HG03575 (cell line): ENCODE measurements at regions not wholly inside any gene's neighbourhood (a gene's known extent, or its start where the extent isn't known, plus 50 kb on each side); places are given as distances from the start of the nearest gene placed in this dataset.

Experiments
- ATAC-seq: cut with Tn5 transposase; IDR thresholded peaks from one replicate; pipeline ENCODE4 v1.9.1; 2021; ENCODE audit not compliant: unreplicated experiment, insufficient number of reproducible peaks, low FRiP score; ENCODE audit errors: extremely low read depth

DNA sequence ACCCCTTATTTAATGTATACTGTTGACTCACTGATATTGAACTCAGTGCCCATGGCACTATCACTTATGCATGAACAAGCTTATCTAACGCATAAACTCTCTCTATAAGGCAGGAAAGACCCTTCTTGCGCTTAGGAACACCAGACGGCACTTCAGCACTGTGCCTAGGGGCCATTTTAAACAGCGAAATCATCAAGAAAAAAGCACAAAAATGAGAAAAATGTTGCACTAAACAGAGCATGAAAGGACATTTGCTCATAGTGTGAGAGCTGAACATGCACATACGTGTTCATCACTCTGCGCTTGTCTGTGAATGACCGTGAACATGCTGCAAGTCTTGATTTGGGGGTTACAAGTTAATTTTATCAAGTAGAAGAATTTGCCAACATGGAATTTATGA lies 109.6 kb downstream of the WDR11 start:
- no peak for ATAC-seq

DNA sequence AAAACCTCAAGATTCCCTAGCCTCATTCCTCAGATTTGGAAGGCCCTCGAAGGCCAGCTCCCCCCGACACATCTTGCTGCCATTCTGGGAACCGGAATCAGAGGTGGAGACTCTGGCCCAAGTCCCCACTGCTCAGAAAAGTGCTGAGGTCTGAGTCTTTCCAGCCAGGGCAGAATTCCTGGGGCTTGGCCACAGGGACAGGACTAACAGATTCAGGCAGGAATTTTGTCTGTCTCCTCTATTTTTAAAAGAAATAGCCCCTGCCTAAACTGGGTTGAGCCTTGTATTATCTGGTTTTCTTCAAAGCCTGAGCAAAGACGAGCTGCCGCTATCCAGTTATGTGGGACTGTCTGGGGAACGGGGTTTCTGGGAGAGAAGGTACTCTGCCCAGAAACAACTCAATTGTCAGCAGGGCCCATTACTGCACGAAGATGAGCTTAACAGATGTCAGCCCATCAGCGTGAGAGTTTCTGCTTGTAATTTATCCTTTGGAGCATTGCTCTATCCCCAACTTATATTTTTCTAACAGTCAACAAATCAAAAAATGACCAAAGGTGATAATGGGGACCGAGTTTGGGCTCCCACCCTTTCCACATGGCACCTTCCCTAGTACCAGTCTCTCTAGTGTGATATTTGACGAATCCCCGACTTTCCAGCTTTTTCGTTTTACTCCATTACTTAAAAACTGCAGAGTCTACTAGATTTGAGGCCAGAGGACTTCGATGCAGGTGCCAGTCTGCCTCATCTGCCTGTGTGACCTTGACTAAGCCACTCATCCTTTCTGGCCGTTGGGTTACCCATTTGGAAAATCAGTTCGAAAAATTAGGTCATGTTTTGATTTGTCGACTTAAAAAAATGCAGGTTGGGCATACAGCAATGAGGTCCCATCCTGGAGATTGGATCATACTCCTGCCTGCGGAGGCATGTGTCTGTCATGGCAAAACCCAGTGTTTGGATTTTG lies 110.9 kb downstream of the WDR11 start:
- no peak for ATAC-seq

DNA sequence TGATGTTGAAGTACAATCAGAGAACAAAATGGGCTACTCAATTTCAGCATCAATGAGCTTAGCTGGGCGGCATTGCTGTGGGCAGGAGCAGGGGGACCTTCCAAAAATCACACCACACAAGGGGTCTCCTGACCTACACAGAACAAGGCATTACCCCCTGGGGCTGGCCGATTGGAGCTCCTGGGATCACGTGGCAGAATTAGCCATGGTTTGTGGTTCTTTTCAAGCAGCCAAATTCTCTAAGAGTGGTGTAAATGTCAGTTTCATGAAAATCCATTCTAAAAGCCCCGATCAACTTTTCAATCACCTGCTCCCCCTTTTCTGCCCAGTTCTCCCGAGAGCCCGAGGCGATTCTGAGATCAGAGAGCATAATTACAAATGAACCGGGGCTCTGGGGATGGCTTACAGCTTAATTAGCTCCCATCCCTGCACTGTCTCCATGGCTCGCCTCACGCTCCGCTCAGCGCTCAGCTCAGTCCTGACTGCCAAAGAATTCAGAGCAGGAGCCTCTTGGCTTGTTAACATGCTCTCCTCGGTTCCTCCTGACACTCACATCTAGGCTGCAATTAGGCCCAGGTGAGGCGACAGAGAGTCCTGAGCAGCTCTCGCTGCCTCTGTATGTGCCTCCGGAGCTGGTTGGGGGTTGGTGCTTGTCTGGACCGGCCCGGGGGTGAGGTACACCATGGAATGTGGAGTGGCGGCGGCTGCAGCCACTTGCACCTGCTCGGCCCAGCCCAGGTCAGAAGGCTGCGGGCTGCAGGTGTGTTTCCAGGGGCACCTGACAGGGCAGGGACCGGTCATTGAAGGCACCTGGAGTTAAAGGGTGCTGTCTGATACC lies 111.8 kb downstream of the WDR11 start:
- no peak for ATAC-seq

DNA sequence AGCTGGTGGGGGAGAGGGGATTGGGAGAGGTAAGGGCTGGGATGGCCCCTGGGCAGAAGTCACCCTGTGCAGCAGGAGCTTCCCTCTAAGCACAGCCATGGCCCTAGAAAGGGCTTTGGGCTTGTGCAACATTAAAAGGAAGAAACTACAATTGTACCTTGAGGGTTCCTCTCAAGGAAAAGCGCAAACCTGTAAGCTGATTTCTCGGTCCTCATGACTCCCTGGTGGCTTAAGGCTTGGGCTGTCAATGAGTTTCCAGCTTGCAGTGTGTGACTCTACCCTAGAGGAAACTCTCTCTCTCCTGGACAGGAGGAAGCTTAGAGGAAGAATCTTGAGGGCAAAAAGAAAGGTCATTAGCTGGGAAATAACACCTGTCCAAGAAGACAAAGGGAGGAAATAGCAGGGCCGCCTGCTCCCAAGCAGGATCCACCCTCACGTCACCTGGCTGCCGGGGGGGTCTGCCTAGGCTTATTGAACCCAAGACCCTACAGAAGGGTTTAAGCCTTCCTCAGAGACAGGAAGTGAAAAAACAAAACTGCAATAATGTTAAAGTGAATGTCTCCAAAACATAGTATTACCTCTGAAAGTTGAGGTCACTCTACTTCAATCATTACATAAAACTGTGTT lies 112.5 kb downstream of the WDR11 start:
- no peak for ATAC-seq

DNA sequence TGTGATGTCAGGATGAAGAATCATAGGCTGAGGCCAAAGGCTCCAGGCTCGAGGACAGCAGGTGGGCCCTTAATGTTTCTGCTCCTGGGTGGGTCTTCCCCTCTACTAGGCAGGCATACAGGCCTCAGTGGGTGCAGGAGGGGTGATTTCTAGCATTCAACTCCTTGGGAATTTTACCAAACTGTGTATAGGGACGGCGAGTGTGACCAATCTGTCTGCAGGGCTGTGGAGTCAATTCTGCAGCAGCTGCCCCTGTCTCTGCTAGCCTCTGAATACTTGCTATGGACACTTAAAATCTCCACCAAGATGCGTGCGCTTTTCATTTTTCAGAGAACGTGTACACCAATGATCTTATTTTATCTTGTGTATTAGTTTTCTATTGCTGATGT lies 115.5 kb downstream of the WDR11 start:
- ATAC-seq, result no peak

DNA sequence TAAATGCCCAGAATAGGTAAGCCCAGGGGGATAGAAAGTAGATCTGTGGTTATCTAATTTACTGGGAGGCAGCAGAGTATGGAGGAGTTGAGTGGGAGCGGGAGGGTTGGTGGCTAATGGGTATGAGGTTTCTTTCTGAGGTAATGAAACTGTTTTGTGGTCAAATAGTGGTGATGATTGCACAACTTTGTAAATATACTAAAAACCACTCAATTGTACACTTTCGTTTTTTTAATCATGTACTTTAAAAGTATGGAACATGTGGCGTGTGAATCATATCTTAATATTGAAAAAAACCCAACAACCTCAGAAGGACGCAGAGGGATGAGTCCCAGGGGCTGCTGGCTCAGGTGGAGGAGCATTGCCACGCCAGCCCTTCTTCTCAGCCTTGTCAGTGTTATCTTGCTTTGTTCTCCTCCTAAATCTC lies 118.1 kb downstream of the WDR11 start:
- peak; percentile 54 for ATAC-seq

DNA sequence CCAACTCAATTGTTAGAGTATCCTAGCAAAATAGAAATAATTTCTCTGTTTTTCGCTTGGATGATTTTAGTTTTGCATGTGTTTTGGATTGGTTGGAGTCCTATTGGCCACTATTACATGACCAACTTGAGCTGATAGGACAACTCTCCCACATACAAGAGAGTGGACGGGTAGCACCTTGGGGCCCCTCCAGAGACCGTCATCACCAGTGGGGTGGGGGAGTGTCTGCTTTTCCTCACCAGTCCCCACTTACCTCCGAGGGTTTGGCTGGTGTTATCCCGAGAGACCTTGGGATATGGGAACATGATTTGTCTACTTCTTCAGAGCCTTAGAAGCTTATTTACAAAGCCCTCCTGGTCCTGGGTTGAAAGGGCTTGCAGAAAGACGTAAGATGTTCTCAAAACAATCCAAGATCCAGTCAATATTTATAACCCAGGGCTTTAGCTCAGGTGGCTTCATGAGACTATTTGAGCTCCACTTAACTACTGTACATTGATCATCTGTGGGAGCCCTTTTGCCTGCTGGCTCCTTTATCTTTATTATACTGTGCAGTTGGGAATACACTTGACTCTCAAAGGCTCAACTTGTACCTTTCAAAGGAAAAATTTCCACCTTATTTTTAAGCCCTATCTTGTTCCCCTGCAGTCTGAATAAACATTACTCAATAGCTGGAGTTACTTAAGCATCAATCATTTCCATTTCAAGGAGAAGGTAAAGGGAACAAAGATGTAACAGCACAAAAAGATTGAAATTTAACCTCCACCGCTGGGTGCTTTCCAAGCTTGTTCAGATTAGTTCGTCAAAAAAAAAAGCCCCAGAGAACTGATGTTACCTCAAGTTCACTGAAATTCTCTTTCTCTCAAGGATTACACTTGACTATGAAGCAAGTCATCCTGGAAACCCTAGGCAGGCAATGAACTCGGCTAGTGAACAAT lies 119.7 kb downstream of the WDR11 start:
- ATAC-seq, result no peak

DNA sequence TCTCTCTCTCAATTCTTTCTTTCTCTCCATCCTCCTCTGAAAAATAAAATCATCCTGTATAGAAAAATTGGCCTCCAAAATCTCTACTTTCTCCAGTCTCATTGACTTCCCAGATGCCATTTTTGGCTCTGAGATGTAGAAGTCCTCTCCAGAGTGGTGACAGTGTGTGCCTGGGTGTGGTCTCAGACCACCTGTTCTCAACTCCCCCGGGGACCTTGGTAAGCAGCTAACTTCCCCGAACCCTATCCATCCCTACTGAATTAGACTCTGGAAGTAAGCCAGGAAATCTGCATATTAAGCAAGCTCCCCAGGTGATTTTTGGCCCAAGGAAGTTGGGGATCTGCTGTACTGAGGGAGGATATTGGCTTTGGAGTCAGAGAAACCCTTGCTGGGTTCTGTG lies 120.5 kb downstream of the WDR11 start:
- no peak for ATAC-seq

DNA sequence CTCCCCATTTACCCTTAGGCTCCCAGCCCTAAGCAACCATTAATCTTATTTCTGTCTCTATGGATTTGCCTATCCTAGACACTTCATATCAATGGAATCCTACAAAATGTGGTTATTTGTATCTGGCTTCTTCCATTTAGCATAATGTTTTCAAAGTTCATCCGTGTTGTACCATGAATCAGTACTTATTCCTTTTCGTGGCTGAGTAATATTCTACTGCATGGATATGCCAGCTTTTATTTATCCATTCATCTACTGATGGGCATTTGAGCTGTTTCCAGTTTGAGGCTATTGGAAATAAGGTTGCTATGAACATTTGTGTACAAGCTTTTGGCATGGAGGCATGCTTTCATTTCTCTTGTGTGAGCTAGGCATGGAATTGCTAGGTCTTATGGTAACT lies 121.1 kb downstream of the WDR11 start:
- ATAC-seq, result no peak

DNA sequence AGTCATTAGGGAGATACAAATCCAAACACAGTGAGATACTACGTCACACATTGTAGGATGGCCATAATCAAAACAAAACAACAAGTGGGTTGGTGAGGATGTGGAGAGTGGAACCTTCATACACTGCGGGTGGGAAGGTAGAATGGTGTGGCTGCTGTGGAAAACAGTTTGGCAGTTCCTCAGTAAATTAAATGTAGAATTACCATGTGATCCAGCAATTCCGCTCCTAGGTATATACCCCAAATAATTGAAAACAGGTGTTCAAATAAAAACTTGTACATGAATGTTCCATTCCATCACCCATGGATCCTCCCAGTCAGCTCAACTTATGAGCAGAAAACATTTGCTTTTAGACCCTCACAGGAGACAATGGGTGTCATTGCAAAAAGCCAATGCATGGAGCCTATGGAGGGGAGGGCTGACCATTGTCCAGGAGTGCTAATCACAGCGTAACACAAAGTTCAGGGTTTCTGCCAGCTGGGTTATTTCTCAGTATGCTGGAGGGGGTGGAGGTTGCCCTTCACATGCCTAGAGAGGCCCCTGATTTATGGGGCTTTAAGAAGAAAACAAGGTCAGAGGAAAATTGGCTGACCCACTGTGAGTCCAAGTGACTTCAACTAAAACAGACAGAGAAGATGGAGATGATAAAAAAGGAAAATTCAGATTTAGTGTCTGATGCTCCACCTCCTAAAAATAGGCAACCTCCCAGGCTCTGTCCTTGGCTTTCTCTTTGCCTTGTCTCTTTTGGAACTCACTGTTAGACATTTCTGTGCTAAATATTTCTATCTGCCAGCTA lies 124.1 kb downstream of the WDR11 start:
- ATAC-seq, result no peak

DNA sequence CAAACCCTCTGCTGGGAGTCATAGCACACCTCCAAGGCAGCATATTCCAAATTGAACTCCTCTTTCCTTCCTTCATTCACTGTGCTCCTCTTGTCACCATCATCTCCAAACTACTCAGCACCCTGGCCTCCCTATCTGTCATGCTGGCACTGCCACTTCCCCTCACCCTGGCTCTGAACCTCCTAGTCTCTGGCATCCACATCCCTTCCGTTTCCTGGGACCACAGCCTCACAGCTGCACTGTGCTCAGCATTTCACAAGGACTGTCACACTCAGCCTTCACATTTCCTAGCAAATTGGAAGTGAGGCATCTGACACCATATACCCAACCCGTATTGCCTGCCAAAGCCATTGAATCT lies 124.7 kb downstream of the WDR11 start:
- no peak for ATAC-seq

DNA sequence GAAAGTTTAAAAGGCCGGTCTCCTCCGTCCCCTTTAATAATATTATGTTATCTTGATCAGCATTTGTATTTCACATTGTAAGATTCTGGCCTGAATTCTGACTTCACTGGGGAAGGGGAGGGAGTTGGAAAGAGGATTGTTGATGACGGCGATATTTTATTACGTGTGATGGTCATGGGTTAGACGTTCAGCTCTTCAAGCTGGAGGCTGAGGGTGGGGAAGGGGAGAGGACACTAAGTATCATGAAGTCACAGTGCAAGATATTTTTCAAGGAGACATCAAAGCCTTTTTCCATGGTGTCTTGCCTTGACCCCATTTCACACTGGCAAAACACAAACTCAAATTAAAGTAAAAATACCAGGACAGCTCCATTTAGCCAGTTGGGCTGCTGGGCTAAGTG lies 126.7 kb downstream of the WDR11 start:
- no peak for ATAC-seq

DNA sequence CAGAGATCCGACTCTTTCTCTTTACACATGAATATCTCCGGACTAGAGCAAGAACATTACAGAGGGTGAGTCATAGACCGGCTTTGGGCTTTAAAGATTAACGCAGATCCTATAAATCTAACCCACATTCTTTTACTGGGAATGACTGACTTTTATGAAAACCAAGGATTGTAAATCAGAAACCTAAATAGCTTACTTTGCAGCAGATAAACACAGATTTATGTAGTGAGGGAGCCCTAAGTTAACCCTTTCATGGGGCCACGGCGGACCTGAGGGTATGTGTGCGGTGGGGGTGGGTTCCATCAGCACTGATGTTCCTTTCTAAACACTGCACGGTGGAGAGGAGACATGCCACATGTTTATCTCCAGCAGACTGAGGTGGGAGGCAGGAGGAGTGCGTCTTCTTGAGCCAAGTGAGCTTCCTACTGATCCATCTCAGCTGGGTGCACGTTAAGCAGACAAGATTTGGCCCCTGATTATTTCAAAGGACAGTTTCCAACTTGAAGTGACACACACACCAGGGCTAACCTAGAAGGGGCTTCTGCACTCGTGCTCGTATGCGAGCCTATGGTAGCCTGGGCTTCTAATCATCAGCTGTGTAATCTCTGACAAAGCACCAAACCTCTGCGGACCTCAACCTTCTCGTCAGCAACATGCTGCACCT lies 127.6 kb downstream of the WDR11 start:
- ATAC-seq, result no peak

DNA sequence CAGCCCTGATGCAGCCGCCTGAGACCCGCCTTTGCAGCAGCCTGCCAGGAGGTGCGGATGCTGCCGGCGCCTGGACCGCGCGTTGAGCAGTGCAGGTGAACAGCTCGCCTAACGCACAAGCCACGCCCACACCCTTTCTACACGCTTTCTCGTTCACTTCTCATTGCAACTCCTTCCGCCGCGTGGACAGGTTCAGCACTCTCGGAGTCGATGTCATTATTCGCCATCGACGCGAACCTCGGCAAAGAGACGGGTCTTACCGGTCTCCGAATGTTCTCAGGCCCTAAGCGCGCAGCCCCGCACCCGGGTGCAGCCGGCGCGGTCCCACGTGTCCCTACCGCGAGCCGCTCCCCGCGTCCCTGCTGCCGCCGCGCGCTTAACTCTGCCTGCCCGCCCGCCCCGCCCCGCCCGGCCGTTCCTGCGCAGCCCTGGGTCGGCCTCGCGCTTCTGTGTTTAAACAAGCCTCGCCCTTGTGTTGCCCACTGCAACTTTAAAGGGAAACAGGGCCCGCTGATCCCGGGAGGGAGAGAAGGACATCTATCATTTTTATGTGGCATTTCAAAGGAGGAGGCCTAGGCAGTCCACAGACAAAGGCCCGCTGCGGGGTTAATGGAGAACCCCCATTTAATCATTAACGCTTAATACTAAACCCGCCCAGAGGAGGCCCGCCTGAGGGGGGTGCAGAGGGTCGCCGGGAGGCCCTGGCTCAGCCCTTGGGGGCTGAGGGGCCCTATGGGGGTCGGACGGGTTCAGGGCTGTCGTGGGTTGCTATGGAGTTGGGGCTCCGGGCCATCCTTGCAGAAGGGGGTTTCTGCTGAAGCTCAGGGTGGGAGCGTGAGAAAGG lies 128.5 kb downstream of the WDR11 start:
- no peak for ATAC-seq

DNA sequence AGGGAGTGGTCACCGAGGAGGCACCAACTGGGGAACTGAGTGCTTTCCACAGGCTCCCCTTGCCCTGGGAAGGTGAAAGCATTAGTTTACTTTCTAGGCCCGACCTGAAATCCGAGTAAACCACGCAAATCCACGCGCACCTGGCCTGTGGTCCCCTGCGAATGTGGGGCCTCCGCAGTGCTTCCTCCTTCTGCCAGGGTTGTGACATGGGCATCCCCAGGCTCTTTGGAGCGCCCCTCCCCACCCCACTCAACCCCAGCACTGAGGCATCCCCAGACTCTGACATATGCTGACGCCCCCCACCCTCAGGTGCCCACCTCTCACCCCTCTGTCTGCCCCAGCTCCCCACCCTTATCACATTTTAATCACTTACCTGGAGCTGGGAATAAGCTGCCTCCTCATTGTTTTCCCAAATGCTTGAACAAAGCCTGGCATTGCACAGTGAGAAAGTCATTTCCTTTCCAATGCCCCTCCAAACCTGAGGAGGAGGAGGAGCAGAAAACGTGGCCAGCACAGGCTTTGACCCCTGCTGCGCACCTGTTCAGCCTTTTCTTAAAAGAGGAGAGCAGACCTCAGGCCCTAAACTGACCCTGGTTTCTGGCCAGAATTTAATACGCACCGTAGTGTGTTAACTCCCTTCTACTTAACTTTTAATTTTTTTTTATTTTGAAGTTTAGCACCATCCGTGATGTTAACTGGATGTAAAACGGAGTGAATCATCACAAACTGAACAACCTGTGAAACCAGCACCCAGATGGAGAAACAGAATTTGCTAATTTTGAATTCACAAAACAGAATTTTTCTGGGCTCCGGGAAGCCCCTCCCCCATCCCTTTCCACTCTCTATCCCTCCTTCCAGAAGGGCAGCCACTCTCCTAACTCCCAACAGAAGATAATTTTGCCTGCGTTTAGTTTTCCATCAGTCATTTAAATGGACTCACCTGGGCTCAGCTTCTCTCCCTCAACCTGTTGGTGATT lies 129.4 kb downstream of the WDR11 start:
- ATAC-seq, result no peak
